Stimulated activated CD4-positive, alpha-beta T cell treated with anti-CD3 and anti-CD28 coated beads, Interleukin-4, amount 100 ng/mL, for 48 hours (primary cell): ENCODE measurements at regions not wholly inside any gene's neighbourhood (a gene's known extent, or its start where the extent isn't known, plus 50 kb on each side); places are given as distances from the start of the nearest gene placed in this dataset.
"Not testable (repeated sequence)": the region's sequence is repeated elsewhere in the genome, so short reads cannot be mapped to it uniquely, and the experiment has no call there.

Source experiments
- DNase-seq, 2 donors: peaks; one replicate each; pipeline ENCODE4 v3.0.0-alpha.2; 2020; ENCODE audit warnings: low read depth in 2 of 2

DNA sequence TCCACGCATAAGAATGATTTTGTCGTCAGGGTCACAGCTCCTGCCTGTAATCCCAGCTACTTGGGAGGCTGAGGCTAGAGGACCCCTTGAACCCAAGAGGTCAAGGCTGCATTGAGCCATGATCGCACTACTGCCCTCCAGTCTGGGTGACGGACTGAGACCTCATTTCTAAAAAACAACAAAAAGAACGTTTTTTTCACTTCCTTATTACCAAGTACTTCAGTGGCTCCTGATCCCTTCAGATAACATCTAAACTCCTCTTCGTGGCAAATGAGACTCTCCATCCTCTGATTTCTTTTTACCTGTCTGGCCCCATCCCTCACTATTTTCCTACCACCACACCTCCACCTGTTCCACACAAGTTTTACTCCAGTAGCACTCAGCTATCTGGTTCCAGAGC is 105.4 kb upstream of the TLK1 start:
- DNase-seq = no peak

DNA sequence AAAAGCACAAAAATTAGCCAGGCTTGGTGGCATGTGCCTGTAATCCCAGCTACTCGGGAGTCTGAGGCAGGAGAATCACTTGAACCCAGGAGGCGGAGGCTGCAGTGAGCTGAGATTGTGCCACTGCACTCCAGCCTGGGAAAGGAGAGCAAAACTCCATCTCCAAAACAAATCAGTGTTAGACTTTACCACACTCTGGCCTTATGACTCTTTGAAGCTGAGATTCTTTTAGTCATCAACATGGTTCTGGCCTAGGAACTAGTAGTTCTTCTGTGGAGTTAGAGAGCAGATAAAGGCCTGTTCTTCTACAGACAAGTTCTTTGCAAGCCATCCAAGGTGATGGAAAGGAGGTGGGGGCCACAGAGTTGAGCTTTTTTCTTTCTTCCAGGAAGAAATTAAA is 100.8 kb upstream of the TLK1 start:
- not testable (repeated sequence) for DNase-seq

DNA sequence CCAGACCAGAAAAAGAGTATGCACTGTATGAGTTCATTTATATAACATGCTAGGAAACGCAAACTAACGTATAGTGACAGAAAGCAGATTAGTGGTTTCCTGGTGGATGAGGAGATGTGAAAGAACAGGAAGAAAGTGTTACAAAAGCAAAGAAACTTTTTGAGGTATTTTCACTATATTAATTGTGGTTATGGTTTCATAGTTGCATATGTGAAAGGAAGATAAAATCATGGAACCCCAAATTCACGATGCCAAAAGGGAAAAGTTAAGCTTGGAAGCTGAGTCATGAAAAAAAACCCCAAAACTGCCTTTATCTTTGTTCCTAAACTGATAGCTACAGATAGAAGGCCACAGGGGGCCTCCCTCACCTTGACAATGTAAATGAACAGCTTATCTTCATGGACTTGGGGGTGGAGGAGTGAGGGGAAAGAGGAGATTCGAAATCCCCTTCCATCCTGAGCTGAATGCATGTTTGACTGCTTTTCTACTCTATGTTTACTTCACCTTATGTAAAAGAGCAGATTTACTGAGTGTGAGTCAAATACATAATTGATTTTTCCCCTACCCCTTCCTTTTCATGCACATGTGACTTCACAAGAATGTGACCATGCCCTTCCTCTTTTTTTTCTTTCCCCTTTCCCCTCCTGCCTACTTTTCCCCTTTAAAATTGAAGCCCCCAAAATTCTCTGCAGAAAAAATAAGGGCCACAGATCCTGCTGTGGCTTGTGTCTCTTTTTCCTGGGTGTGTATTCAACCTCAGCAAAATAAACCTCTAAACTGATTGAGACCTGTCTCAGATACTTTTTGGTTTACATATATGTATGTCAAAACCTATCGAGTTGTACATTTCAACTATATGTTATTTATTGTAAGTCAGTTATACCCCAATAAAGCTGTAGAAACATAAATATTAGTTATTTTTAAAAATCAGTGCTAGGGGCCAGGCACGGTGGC is 100.1 kb upstream of the TLK1 start:
- peak in 1 of 2 donors; percentile 39 for DNase-seq

DNA sequence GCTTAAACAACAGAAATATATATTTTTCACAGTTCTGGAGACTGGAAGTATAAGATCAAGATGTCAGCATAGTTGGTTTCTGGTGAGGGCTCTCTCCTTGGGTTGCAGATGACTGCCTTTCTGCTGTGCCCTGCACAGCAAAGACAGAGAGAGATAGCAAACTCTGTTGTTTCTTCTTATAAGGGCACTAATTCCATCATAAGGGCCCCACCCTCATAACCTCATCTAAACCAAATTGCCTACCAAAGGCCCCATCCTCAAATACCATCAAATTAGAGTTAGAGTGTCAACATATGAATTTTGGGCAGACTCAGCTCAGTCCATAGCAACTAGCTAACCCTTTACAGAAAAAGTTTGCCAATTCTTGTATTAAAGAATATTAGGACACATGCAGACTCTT is 94.0 kb upstream of the TLK1 start:
- DNase-seq = no peak

DNA sequence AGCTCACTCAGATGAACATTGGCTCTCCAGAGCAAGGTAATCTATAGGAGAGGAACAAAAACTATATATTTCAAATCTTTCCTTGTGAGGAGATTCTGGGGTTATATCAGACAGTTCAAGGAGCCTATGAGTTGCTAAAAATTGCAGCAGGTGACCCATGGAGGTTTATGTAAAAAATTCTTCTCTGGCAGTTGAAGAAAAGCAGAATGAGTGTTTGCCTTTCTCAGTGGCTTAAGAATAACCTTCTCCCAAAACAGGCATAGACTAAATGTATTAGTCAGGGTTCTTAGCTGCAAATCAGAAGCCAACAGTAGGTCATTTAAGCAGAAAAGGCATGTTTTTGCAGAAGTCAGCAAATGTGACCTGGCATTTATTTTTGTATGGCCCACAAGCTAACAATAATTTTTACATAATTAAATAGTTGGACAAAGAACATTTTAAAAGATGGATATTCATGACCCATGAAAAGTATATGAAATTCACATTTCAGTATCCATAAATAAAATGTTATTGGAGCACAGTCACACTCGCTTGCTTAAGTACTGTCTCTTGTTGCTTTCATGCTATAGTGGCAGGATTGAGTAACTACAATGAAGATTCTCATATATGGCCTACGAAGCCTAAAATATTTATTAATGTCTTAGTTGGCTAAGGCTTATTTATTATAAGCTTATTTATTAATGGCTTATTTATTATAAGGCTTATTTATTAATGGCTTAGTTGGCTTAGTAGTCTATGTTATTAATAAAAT is 93.4 kb upstream of the TLK1 start:
- no peak for DNase-seq

DNA sequence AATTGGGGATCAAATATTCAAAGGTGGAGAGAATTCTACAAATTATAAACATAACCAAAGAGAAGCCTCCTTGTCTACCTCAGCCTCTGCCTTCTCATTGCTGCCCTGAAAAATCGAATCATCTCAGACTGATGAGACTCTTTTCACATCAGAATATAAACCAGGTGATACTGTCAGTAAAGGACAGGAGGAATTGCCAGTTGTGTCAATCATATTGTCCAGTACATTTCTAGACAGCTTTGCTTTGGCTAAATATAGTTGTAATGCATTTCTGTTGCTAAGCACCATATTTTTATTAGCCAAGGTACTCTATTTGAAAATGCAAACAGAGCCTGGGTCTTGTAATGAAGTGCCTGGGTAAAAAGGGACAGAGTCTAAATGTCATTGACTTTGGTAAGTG is 92.6 kb upstream of the TLK1 start:
- no peak for DNase-seq

DNA sequence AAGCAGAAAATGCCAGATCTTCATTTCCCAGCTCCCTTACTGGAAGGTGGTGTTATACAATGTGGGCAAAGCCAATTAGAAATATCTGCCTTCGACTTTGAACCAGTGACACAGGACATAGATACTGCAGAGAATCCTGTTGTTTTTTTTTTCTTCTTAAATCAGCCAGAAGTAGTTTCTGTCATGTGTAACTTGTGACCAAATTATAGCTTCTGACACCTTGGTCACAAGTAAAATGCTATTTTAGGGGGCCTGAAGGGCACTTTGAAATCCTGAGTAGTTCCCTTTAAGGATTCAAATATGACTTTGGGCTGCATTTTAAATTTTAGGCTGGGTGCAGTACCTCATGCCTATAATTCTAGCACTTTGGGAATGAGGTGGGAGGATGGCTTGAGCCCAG is 89.0 kb upstream of the TLK1 start:
- no peak for DNase-seq

DNA sequence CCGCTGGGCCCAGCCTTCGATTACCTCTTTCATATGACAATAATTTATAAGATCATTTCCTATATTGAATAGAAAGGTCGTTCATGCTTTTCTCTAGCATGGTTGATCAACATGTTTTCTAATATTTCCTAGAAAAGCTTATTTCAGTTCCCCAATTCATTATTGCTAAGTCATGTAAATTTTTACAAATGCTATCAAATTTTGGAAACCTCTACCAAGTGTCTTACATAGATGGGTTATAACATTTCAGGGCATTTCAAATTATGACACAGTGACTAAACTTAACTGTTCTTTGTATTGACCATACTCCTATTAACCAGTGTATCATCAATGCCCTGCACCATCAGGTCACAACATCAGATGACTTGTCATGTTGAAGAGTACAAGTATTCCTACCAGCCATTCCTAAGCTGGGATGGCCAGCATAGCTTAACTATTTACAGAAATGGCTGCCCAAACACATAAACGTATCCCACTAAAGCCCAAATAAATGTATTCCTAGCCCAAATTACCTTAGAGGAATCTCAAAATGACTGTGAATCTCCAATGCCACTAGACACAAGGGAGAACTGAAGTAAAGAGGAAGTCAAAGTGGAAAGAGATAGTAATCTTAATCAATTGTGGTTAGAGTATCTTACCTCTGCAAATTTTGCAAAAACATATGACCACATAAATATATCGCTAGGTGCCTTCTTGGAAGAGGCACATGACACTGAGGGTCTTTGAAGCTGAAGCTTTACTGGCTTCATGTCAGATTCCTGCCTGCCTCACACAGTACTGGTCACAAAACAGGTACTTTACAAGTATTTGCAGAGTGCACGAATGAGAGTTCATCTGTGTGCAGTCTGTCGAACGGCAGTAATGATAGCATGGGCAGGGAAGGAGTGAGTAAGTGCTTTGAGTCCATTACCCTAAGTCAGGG is 87.3 kb upstream of the TLK1 start:
- no peak for DNase-seq

DNA sequence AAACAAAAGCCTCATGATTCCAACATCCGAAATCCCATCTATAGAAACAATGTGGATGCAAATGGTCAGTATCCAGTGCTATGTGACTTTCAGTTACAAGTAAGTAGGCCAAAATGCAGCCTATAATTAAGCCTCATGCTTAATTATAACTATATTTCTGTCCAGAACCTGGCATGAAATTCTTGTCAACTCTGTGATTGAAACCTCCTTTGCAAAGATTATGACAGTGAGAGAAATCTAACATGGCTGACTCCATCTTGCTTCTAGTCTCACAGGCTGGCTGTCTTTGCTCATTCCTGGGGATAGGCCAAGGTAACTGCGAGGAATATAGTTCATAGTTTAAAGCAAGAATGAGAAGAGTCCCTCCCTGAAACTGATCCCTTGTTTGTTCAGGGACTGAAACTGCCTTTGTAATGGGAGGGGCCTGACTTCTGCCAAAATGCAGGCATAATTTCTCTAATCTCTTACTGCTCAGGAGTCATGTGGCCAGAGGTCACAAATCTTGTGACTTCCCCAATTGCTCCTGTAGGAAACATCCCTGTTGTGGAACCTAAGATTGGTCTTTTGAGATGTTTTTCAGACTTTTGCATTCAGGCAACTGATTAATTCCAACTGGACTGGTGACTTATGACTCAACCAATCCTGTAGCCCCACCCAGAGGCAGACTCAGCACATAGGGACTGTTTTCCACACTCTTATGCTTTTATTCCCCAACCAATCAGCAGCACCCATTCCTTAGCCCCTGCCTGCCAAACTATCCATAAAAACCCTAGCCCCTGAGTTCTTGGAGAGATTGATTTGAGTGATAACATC is 84.5 kb upstream of the TLK1 start:
- no peak for DNase-seq

DNA sequence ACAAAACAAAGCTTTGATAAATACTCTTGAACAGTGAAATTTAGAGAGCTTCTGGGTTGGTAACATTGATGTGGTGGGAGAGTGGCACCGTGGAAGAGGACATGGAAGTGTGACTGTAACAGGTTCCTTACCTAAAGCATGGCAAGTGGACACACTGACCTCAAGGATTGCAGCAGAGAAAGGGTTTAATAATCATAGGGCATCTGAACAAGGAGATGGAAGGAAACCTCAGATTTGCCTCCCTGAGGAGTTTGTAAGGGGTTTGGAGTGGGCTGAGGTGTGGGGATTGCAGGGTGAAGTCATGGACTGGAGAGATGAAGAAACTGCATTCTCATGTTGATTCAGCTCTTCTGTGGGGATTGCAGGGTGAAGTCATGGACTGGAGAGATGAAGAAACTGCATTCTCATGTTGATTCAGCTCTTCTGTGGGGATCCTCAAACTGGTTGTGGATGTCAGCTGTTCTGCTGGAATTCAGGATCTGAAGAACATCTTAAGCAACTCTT is 83.8 kb upstream of the TLK1 start:
- no peak for DNase-seq

DNA sequence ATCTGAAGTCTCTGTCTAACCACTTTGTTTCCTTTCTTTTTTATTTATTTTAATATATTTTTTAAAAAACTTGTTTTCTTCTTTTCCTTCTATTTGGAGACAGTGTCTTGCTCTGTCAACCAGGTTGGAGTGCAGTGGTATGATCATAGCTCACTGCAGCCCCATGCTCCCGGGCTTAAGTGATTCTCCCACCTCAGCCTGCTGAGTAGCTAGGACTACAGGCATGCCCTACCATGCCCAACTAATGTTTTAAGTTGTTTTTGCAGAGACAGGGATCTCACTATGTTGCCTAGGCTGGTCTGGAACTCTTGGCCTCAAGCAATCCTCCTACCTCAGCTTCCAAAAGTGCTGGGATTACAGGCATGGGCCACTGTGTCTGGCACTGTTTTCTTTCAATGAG is 81.1 kb upstream of the TLK1 start:
- no peak for DNase-seq

DNA sequence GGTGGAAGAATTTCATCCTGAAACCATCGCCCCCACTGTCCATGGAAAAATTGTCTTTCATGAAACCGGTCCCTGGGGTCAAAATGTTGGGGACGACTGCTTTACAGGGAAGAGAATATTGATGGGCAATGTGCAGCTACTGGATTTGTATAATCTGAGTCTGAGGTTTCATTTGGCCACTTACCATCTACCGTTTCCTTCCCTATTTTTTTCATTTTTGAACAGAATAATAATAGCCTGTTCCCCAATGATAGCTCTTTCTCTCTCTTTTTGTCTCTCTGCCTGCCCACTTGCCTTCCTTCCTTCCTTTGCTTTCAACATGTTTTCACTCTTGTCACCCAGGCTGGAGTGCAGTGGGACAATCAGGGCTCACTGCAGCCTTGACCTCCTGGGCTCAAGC is 78.3 kb upstream of the TLK1 start:
- no peak for DNase-seq

DNA sequence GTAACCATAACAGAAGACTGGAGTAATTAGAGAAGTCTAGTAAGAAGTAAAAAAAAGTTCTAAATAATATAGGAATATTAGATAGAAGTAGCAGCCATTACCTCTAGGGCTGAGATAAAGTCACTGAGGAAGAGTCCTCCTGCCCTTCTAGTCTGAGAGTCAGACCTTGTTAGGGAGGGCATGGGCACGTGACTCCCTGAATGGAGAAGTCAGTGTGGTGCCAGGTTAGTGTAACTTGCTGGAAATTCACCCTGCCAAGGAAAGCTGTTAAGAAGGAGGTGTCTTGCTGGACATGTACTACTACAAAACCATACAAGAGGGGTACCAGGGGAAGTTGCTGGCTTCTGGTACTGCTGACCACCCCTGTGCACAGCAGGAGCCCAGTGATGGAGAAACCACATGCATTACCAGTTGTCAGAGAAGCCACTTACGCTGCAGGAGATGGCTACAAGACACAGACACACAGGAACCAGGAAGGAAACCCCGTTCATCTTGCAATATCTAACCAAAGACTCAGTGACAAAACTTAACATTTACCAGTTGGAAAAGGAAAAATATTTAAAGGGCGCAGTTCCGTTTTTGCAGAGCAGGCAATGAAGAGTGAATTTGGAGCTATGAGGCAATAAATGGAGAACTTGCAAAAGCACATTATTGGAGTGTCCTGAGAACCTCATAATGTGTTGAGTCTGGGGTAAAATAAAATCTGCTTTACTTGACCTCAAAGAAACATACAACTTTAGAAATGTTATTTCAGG is 77.2 kb upstream of the TLK1 start:
- DNase-seq = no peak

DNA sequence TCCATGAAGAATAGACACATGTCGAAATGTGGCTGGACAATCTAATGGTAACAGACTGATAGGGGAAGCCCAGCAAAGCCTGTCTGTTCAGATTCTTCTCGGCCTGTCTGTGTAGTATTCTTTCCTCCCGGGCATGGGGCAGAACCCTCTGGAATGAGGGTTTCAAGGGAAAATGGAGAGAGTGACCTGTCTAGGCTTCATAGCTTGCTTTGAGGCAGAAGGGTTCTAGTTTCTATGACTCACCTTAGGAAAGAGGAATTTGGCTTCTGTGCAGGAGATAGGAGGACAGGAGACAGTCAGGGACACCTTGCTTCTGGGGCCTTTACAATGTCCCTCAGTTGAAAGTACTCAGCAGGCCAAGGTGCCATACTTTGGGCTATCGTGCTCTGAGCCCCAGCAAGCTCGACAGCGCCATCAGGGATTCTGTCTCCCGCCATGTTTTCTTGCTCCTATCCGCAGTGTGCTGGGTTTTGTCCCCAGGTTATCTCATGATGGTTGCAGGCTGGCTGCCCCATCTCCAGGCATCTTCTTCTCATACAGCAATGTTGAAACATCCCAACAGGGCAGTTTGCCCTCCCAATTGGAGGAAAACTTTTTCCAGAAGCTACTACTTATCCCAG is 74.7 kb upstream of the TLK1 start:
- DNase-seq = no peak

DNA sequence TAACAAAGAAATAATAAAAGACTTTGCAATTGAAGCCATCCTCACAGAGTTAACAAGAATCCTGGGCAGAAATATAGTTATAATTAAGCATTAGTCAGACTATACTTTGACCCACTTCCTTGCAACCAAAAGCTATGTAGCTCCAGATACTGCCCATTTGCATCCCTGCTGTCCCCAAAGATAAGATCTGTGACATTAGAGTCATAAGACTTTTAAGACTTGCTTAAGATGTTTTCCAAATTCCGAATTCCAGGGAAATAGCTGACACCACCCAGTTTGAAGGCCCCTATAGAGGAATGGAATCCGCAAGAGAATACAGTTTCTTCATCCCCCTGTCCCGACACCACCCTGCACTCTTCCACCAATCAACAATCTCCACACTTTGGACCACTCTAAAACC is 69.5 kb upstream of the TLK1 start:
- no peak for DNase-seq

DNA sequence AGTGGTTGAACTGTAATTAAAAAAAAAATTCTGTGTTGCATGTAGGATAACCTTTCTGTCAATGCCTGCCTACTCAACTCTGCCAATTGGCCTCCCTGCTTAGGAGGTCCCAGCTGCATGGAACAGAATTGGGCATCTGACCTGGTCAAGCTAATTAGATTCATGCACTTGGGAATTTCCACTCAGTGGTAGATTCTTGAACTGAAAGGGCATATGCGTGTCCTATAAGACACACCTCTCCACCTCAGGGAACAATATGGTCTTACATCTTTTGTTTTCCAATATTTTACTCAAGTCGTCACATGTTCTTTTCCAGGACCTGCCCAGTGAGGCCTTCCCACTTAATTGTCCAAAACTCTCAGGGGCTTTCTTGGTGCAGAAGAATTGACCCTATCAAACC is 68.1 kb upstream of the TLK1 start:
- no peak for DNase-seq

DNA sequence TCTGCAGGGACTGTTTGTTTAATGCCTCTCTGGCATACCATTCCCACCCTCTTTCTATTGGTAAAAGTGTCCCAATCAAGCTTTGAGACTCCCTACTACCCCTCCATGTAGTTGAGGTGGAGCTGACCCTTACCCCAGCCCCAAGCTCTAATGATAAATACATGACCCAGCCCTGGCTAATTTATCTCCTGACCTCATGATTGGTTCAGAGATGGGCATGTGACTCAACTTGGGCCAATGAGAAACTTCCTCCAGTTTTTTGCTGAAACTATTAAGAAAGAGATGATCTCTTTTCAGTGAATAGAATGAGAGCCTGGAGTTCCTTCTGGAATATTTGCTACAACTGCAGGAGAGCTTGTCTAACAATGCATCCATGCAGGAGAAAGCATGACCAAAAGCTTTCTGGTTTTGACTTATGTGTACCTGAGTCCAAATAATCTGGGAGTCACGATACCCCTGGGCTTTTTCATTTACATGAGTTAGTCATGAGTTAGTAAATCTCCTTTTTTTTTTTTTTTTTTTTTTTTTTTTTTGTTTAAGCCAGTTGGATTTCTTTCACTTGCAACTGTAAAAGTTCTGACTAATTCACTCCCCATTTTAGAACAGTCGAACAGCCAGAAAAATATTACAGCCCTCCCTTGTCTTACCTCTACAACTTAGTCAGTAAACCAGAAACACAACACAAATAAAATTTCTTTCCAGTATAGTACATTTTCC is 66.5 kb upstream of the TLK1 start:
- no peak for DNase-seq

DNA sequence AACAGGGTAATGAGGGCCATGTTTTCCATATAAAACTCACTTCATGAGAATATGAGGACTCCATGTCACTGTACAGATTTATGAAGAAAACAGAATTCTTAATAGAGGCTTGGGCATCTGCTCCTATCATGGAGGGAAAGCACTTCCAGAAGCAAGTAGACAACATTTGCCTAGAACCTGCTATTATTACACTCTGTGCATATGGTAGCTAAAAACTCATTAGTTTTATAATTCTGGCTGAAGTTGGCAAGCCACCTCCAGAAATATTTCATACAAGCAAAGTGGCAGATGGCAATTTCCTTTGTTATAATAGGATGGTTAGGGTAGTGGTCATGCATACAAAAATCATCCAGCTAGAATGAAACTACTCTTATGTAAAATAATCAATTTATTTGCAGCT is 65.8 kb upstream of the TLK1 start:
- DNase-seq = no peak

DNA sequence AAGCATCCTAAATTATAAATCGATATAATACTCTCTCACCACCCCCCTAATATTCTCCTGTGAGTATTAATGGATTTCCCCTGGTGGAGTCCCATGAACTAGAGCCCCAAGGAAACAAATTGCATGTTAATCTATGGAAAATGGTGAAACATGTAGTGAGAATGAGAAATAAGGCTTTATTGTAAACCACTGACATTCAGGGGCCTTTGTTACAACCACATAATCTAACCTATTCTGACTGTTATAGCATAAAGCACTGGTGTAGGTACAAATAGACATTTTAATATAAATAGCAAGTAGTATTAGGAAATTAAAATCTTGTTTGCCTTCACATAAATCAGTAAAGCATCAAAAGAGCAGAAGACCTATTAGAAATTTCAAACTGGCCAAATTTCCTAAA is 65.3 kb upstream of the TLK1 start:
- DNase-seq = no peak
